ENCODE measurements at regions not wholly inside any gene's neighbourhood (a gene's known extent, or its start where the extent isn't known, plus 50 kb on each side); places are given as distances from the start of the nearest gene placed in this dataset.

GRCh38 chr12:58364389-58365086 is 423.2 kb downstream of the ATP23 start:
- Histone ChIP-seq H3K27me3 (no peaks in the 10 kb centered on the region), H3K36me3 (no peaks in the 10 kb centered on the region), H3K4me3 (no peak overlapping the region), H3K9me3 (no peaks in the 10 kb centered on the region), H3K4me1 (no peaks in the 10 kb centered on the region), H3K27ac (no peak overlapping the region)
- no peak for TF ChIP-seq CTCF (IDR thresholded peaks at IDR 0.05)
- no peak for DNase-seq (ENCODE audit: low spot score)

GRCh38 chr12:58365087-58365390 is 423.7 kb downstream of the ATP23 start:
- no peak for TF ChIP-seq CTCF (IDR thresholded peaks at IDR 0.05)
- Histone ChIP-seq H3K36me3 (no peaks in the 10 kb centered on the region), H3K27me3 (no peaks in the 10 kb centered on the region), H3K9me3 (no peaks in the 10 kb centered on the region), H3K4me3 (no peak overlapping the region), H3K27ac (no peak overlapping the region), H3K4me1 (no peaks in the 10 kb centered on the region)
- no peak for DNase-seq (ENCODE audit: low spot score)

- Histone ChIP-seq H3K9me3 (peaks cover 0 to 7% of the 10 kb centered on the region in 2 donors), H3K4me1 (no peaks in the 10 kb centered on the region), H3K4me3 (no peak overlapping the region), H3K27ac (no peak overlapping the region), H3K27me3 (no peaks in the 10 kb centered on the region), H3K36me3 (no peaks in the 10 kb centered on the region)
- no peak for TF ChIP-seq CTCF (IDR thresholded peaks at IDR 0.05)
- no peak for DNase-seq (ENCODE audit: low spot score)
Observed at GRCh38 chr12:58367041-58367440, 425.7 kb downstream of the ATP23 start.

GRCh38 chr12:58368001-58368400 is 426.6 kb downstream of the ATP23 start:
- TF ChIP-seq CTCF (IDR thresholded peaks at IDR 0.05): no peak
- Histone ChIP-seq H3K9me3 (peaks cover 0 to 7% of the 10 kb centered on the region in 2 donors), H3K27me3 (no peaks in the 10 kb centered on the region), H3K36me3 (no peaks in the 10 kb centered on the region), H3K4me3 (no peak overlapping the region), H3K4me1 (no peaks in the 10 kb centered on the region), H3K27ac (no peak overlapping the region)
- DNase-seq (ENCODE audit: low spot score): no peak

- Histone ChIP-seq H3K27me3 (no peaks in the 10 kb centered on the region), H3K4me1 (no peaks in the 10 kb centered on the region), H3K9me3 (peaks cover 0 to 7% of the 10 kb centered on the region in 2 donors), H3K36me3 (no peaks in the 10 kb centered on the region), H3K4me3 (no peak overlapping the region), H3K27ac (no peak overlapping the region)
- no peak for DNase-seq (ENCODE audit: low spot score)
- no peak for TF ChIP-seq CTCF (IDR thresholded peaks at IDR 0.05)
Observed at GRCh38 chr12:58369576-58369975, 428.2 kb downstream of the ATP23 start.

GRCh38 chr12:58372298-58372697 is 430.9 kb downstream of the ATP23 start:
- Histone ChIP-seq H3K4me3 (no peak overlapping the region), H3K27me3 (no peaks in the 10 kb centered on the region), H3K27ac (no peak overlapping the region), H3K36me3 (no peaks in the 10 kb centered on the region), H3K9me3 (peaks cover 0 to 7% of the 10 kb centered on the region in 2 donors), H3K4me1 (no peaks in the 10 kb centered on the region)
- no peak for DNase-seq (ENCODE audit: low spot score)
- no peak for TF ChIP-seq CTCF (IDR thresholded peaks at IDR 0.05)
